OCI-LY1 (cell line): ENCODE measurements at regions not wholly inside any gene's neighbourhood (a gene's known extent, or its start where the extent isn't known, plus 50 kb on each side); places are given as distances from the start of the nearest gene placed in this dataset.

Experiments used
- H2AFZ ChIP-seq: fragments of 200-600 bp; sonication (generic), shearing (Covaris generic); 2 replicates; pipeline ENCODE4 v1.6.0; 2014; ENCODE audit warnings: antibody characterized with exemption, mild to moderate bottlenecking, low read length
- H3F3A ChIP-seq: fragments of 200-600 bp; sonication (generic), shearing (Covaris generic); 2 replicates; pipeline ENCODE4 v1.6.0; 2014; ENCODE audit warnings: mild to moderate bottlenecking, antibody characterized with exemption, low read length, moderate library complexity; ENCODE audit not compliant: insufficient read depth
- H3K27ac ChIP-seq: fragments of 200-600 bp; sonication (generic); 2 replicates; pipeline ENCODE4 v1.5.1; 2014; ENCODE audit warnings: low read length, mixed run types, mild to moderate bottlenecking, low read depth; ENCODE audit not compliant: poor library complexity, severe bottlenecking
- H3K27me3 ChIP-seq: fragments of 200-600 bp; sonication (generic); 2 replicates; pipeline ENCODE4 v1.6.0; 2014; ENCODE audit warnings: antibody characterized with exemption, mild to moderate bottlenecking, low read length, moderate library complexity; ENCODE audit not compliant: insufficient read depth
- H3K36me3 ChIP-seq: fragments of 200-600 bp; sonication (generic); 2 replicates; pipeline ENCODE4 v1.6.1; 2014; ENCODE audit warnings: mild to moderate bottlenecking, antibody characterized with exemption, low read length, moderate library complexity, mixed read lengths; ENCODE audit not compliant: insufficient read depth
- H3K4me1 ChIP-seq: fragments of 200-600 bp; sonication (generic); 2 replicates; pipeline ENCODE4 v1.5.1; 2014; ENCODE audit warnings: mild to moderate bottlenecking, low read length, moderate library complexity; ENCODE audit not compliant: insufficient read depth, severe bottlenecking
- H3K4me2 ChIP-seq: fragments of 200-600 bp; sonication (generic), shearing (Covaris generic); 2 replicates; pipeline ENCODE4 v1.6.1; 2014; ENCODE audit warnings: low read length
- H3K4me3 ChIP-seq: fragments of 200-600 bp; sonication (generic); 2 replicates; pipeline ENCODE4 v1.5.1; 2014; ENCODE audit warnings: low read length, low read depth, mild to moderate bottlenecking, mixed read lengths; ENCODE audit not compliant: poor library complexity, severe bottlenecking
- H3K79me2 ChIP-seq: fragments of 200-600 bp; shearing (Covaris generic); 2 replicates; pipeline ENCODE4 v1.6.1; 2016; ENCODE audit warnings: mixed run types, low read length, mixed read lengths; ENCODE audit not compliant: insufficient read depth
- H3K9ac ChIP-seq: fragments of 200-600 bp; sonication (generic), shearing (Covaris generic); 2 replicates; pipeline ENCODE4 v1.6.1; 2014; ENCODE audit warnings: mild to moderate bottlenecking, low read length, mixed read lengths
- H3K9me2 ChIP-seq: fragments of 200-600 bp; sonication (generic), shearing (Covaris generic); 2 replicates; pipeline ENCODE4 v1.6.1; 2014; ENCODE audit warnings: low read depth, mild to moderate bottlenecking, low read length, mixed read lengths
- H3K9me3 ChIP-seq: fragments of 200-600 bp; shearing (Covaris generic); 2 replicates; pipeline ENCODE4 v1.6.1; 2014; ENCODE audit warnings: low read length, mixed read lengths
- H4K20me1 ChIP-seq: fragments of 200-600 bp; sonication (generic), shearing (Covaris generic); 2 replicates; pipeline ENCODE4 v1.6.0; 2016; ENCODE audit warnings: mild to moderate bottlenecking, low read length; ENCODE audit not compliant: insufficient read depth
- EZH2 ChIP-seq: fragments of 200-600 bp; sonication (generic), shearing (Covaris generic); IDR thresholded peaks from 2 replicates; pipeline ENCODE4 v1.8.0; 2017; ENCODE audit warnings: borderline replicate concordance, mixed run types, mild to moderate bottlenecking, antibody characterized with exemption, low read length, moderate library complexity, mixed read lengths
- TF ChIP-seq, protein P1 (sequence below): fragments of 200-600 bp; sonication (generic), shearing (Covaris generic); IDR thresholded peaks from 2 replicates; pipeline ENCODE4 v1.5.1; 2017; ENCODE audit warnings: mild to moderate bottlenecking, antibody characterized with exemption, low read length, moderate library complexity, mixed read lengths

DNA sequence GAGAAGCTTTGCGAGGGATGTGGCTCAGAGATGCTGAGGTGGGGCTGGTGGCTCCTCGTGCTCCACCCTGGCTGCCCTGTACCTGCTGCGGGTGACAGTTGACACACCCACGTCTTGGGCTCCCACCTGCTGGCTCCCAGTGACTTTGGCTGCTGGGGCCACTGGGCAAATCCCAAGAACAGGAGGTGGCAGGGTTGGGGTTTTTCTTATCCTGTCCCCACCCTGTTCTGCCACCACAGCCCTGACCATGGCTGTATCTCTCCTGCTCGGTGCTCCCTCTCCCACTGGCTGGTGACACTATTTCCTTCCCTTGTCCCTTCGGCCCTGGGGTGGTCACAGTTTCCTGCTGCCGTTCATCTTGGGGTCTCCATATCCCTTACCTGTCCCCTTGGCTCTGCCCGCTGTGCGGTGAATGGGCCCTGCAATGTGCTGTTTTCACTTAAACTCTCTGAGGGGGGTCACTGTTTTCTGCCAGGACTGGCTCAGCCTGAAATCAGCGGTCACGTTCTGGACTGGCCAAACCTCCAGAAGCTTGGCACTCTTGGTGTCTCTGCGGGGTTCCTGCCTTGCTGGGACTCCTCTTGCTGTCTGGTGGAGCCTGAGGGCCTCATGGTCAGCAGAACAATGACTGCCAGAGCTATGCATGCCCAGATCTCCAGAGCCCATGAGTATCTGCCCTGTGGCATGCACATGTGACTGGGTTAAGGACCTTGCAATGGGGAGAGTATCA lies 144.2 kb downstream of the IRF8 start:
- no peaks in the 10 kb centered on the region for H3K9me2 ChIP-seq
- H3K27me3 ChIP-seq, result peaks cover 3% of the 10 kb centered on the region; the same call in 1 of the 2 replicates
- H3K79me2 ChIP-seq, result no peaks in the 10 kb centered on the region
- no peak overlapping the region for H3K4me3 ChIP-seq
- no peak overlapping the region for H2AFZ ChIP-seq
- no peaks in the 10 kb centered on the region for H3F3A ChIP-seq
- H4K20me1 ChIP-seq, result no peaks in the 10 kb centered on the region
- H3K9ac ChIP-seq, result no peak overlapping the region
- H3K36me3 ChIP-seq, result no peaks in the 10 kb centered on the region
- H3K27ac ChIP-seq, result no peak overlapping the region
- H3K4me2 ChIP-seq, result no peak overlapping the region
- TF ChIP-seq EZH2, result no peak
- TF ChIP-seq, protein P1, sequence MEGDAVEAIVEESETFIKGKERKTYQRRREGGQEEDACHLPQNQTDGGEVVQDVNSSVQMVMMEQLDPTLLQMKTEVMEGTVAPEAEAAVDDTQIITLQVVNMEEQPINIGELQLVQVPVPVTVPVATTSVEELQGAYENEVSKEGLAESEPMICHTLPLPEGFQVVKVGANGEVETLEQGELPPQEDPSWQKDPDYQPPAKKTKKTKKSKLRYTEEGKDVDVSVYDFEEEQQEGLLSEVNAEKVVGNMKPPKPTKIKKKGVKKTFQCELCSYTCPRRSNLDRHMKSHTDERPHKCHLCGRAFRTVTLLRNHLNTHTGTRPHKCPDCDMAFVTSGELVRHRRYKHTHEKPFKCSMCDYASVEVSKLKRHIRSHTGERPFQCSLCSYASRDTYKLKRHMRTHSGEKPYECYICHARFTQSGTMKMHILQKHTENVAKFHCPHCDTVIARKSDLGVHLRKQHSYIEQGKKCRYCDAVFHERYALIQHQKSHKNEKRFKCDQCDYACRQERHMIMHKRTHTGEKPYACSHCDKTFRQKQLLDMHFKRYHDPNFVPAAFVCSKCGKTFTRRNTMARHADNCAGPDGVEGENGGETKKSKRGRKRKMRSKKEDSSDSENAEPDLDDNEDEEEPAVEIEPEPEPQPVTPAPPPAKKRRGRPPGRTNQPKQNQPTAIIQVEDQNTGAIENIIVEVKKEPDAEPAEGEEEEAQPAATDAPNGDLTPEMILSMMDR, result no peak
- H3K4me1 ChIP-seq, result no peaks in the 10 kb centered on the region
- H3K9me3 ChIP-seq, result no peaks in the 10 kb centered on the region

DNA sequence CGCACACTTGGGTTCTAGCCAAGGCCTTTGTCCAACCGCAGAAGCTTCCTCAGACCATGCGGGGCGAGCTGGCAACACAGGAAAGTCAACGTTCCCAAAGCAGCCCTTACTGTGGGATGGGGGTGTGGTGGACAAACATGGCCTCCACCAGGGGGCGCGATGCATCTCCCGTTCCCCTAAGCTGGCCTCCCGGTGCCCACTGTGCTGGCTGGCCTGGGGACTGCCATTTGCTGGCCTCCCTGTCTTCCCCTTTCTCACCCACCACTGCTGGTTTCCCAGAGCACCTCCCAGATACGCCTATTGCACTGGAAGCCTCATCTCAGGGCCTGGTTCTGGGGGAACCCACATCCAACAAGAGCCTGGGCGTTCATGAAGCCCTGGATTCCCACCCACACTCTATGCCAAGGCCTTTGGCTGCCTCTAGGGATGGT lies 145.3 kb downstream of the IRF8 start:
- no peaks in the 10 kb centered on the region for H3K9me3 ChIP-seq
- H3K79me2 ChIP-seq, result no peaks in the 10 kb centered on the region
- H3K4me3 ChIP-seq, result no peak overlapping the region
- no peak overlapping the region for H3K9ac ChIP-seq
- no peak overlapping the region for H2AFZ ChIP-seq
- no peak overlapping the region for H3K27ac ChIP-seq
- H3F3A ChIP-seq, result no peaks in the 10 kb centered on the region
- no peak overlapping the region for H3K4me2 ChIP-seq
- no peaks in the 10 kb centered on the region for H3K4me1 ChIP-seq
- peaks cover 3% of the 10 kb centered on the region; the same call in 1 of the 2 replicates for H3K27me3 ChIP-seq
- no peaks in the 10 kb centered on the region for H3K9me2 ChIP-seq
- TF ChIP-seq, protein P1, result peak; percentile 80
- TF ChIP-seq EZH2, result no peak
- no peaks in the 10 kb centered on the region for H3K36me3 ChIP-seq
- no peaks in the 10 kb centered on the region for H4K20me1 ChIP-seq

DNA sequence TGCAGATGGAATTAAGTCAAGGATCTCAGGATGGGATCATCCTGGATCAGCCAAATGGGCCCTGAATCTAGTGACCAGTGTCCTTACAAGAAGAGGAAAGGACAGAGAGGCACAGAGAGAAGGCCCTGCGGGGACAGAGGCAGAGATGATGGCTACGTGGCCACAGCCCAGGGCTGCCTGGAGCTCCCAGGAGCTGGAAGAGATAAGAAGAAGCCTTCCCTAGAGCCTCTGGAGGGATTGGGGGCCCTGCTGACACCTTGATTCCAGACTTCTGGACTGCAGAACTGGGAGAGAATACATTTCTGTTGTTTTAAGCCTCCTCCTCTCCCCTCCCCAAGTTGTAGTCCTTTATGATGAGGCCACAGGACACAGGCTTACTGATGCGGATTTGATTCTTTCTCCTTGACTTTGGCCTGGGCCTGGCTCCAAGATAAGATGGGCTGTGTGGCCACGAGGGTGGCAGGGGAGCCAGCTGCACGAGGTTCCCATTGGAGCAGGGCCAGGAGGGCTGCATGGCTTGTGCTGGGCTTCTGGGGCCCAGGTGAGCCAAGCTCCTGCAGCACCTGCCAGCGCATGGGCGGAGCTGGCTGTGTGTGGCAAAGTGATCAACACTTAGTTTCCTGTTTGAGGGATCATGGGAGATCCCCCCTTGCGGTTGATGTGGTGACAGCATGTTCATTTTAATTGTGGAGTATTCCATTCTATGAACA lies 146.1 kb downstream of the IRF8 start:
- H3K9me2 ChIP-seq, result no peaks in the 10 kb centered on the region
- H3K4me1 ChIP-seq, result no peaks in the 10 kb centered on the region
- no peak overlapping the region for H3K27ac ChIP-seq
- 0 out of 2 replicates have a peak, but pooled peaks cover 3% of the 10 kb centered on the region for H3K27me3 ChIP-seq
- H3K9me3 ChIP-seq, result no peaks in the 10 kb centered on the region
- H3K79me2 ChIP-seq, result no peaks in the 10 kb centered on the region
- H3K4me2 ChIP-seq, result no peak overlapping the region
- H3F3A ChIP-seq, result no peaks in the 10 kb centered on the region
- TF ChIP-seq, protein P1, result 0 out of 2 replicates have a peak, but pooled peaks have one; percentile 8
- TF ChIP-seq EZH2, result no peak
- no peaks in the 10 kb centered on the region for H3K36me3 ChIP-seq
- H3K4me3 ChIP-seq, result no peak overlapping the region
- no peak overlapping the region for H2AFZ ChIP-seq
- H3K9ac ChIP-seq, result no peak overlapping the region
- H4K20me1 ChIP-seq, result no peaks in the 10 kb centered on the region
